Fibroblast of lung (primary cell): ENCODE measurements at regions not wholly inside any gene's neighbourhood (a gene's known extent, or its start where the extent isn't known, plus 50 kb on each side); places are given as distances from the start of the nearest gene placed in this dataset.
"Not testable (repeated sequence)": the region's sequence is repeated elsewhere in the genome, so short reads cannot be mapped to it uniquely, and the experiment has no call there.

Source experiments
- DNase-seq, 2 donors: peaks; one replicate each; pipeline versions ENCODE4 v3.0.0 to v3.0.0-alpha.2; 2010; ENCODE audit warnings: low read depth in 2 of 2
- H2AFZ ChIP-seq: 2 replicates; pipeline ENCODE4 v1.5.1; 2012; ENCODE audit warnings: low read length, control low read depth, inconsistent platforms
- H3K27ac ChIP-seq: 2 replicates; pipeline ENCODE4 v1.5.1; 2011; ENCODE audit warnings: low read length, control low read depth; ENCODE audit not compliant: insufficient read depth
- H3K27me3 ChIP-seq: 2 replicates; pipeline ENCODE4 v1.5.1; 2011; ENCODE audit warnings: mild to moderate bottlenecking, low read length; ENCODE audit not compliant: control insufficient read depth, insufficient read depth
- H3K36me3 ChIP-seq: 2 replicates; pipeline ENCODE4 v1.5.1; 2011; ENCODE audit warnings: low read length; ENCODE audit not compliant: control insufficient read depth, insufficient read depth
- H3K4me1 ChIP-seq: 2 replicates; pipeline ENCODE4 v1.5.1; 2011; ENCODE audit warnings: low read length; ENCODE audit not compliant: control insufficient read depth, insufficient read depth; ENCODE audit errors: extremely low read depth
- H3K4me2 ChIP-seq: 2 replicates; pipeline ENCODE4 v1.5.1; 2011; ENCODE audit warnings: low read length, control low read depth; ENCODE audit not compliant: insufficient read depth; ENCODE audit errors: extremely low read depth
- H3K4me3 ChIP-seq, 4 experiments: fragments of 200-600 bp in 1 of 4; sonication (generic) in 1 of 4; replicated peaks in 1 of 4; 2 replicates each; pipeline ENCODE4 v1.5.1; 2011 to 2016; ENCODE audit warnings: low read length in 4 of 4, low read depth in 3 of 4, mild to moderate bottlenecking in 3 of 4, control low read depth in 2 of 4, inconsistent platforms in 1 of 4, mixed read lengths in 1 of 4; ENCODE audit not compliant: insufficient read depth in 1 of 4; ENCODE audit errors: control extremely low read depth in 1 of 4
- H3K79me2 ChIP-seq: 2 replicates; pipeline ENCODE4 v1.5.1; 2012; ENCODE audit warnings: mild to moderate bottlenecking, low read length, inconsistent platforms; ENCODE audit not compliant: control insufficient read depth, insufficient read depth
- H3K9ac ChIP-seq: 2 replicates; pipeline ENCODE4 v1.5.1; 2011; ENCODE audit warnings: mild to moderate bottlenecking, low read length, control low read depth; ENCODE audit not compliant: insufficient read depth
- H3K9me3 ChIP-seq: 2 replicates; pipeline ENCODE4 v1.5.1; 2012; ENCODE audit warnings: low read depth, low read length; ENCODE audit not compliant: control insufficient read depth, insufficient read depth
- H4K20me1 ChIP-seq: 2 replicates; pipeline ENCODE4 v1.5.1; 2011; ENCODE audit warnings: low read length; ENCODE audit not compliant: control insufficient read depth, insufficient read depth; ENCODE audit errors: extremely low read depth
- EZH2 ChIP-seq: IDR thresholded peaks from 2 replicates; pipeline ENCODE4 v1.5.1; 2012; ENCODE audit warnings: low read length, control low read depth, mild to moderate bottlenecking; ENCODE audit errors: missing control alignments
- TF ChIP-seq, protein P1 (sequence below), 2 donors: IDR thresholded peaks in 1 of 2; conservative IDR thresholded peaks in 1 of 2; 1 replicate in 1 of 2; 2 replicates in 1 of 2; pipeline ENCODE4 v1.5.1; 2011 to 2012; ENCODE audit warnings: low read length in 2 of 2, control low read depth in 1 of 2, inconsistent platforms in 1 of 2, low read depth in 1 of 2, mild to moderate bottlenecking in 1 of 2

DNA sequence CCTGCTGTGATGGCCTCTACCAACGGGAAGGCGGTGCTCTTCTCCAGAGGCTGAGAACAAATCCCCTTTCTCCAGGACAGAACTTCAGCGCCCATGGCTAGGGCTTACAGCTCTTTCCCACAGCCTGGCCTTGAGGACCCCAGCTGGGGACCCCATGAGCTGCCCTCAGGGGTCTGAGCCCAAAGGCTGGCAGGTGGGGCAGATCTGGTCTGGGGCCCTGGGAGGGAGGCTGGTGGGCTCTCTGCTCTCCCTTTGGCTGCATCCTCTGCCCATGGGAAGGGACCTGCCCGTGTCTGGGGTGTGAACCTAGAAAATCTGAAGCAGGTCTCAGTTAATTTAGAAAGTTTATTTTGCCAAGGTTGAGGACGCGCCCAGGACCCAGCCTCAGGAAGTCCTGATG lies 322.1 kb downstream of the ADGRD1 start:
- Histone ChIP-seq H2AFZ (no peak overlapping the region), H3K27ac (no peak overlapping the region), H3K9me3 (no peaks in the 10 kb centered on the region), H3K79me2 (no peaks in the 10 kb centered on the region), H3K27me3 (no peaks in the 10 kb centered on the region), H3K4me3 (no peak overlapping the region), H3K4me2 (no peak overlapping the region), H3K36me3 (no peaks in the 10 kb centered on the region), H4K20me1 (no peaks in the 10 kb centered on the region), H3K4me1 (no peaks in the 10 kb centered on the region), H3K9ac (no peak overlapping the region)
- TF ChIP-seq EZH2 = no peak
- no peak for DNase-seq

DNA sequence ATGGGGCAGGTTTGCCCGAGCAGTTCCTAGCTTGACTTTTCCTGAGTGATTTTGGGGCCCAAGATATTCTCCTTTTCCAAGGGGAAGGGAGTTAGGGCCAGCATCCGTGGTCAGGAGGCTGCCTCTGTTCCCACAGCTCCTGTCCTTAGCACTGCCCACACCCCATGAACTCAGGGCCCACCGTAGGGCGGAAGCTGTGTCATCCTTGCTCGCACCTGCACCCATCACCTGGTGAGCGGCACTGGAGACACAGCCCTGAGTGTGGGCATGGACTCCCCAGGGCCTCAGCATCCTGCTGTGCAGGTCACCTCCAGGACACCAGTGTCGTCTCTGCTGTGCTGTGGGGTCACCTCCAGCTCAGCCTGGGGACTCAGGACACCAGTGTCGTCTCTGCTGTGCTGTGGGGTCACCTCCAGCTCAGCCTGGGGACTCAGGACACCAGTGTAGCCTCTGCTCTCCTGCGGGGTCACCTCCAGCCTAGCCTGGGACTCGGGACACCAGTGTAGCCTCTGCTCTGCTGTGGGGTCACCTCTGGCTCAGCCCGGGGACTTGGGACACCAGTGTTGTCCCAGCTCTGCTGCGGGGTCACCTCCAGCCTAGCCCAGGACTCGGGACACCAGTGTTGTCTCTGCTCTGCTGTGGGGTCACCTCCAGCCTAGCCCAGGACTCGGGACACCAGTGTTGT lies 322.9 kb downstream of the ADGRD1 start:
- H3K9me3 ChIP-seq = no peaks in the 10 kb centered on the region
- no peaks in the 10 kb centered on the region for H3K36me3 ChIP-seq
- H3K4me3 ChIP-seq = no peak overlapping the region
- no peaks in the 10 kb centered on the region for H3K4me1 ChIP-seq
- H2AFZ ChIP-seq = no peak overlapping the region
- DNase-seq = no peak
- no peaks in the 10 kb centered on the region for H3K79me2 ChIP-seq
- H3K4me2 ChIP-seq = no peak overlapping the region
- TF ChIP-seq, protein P1, sequence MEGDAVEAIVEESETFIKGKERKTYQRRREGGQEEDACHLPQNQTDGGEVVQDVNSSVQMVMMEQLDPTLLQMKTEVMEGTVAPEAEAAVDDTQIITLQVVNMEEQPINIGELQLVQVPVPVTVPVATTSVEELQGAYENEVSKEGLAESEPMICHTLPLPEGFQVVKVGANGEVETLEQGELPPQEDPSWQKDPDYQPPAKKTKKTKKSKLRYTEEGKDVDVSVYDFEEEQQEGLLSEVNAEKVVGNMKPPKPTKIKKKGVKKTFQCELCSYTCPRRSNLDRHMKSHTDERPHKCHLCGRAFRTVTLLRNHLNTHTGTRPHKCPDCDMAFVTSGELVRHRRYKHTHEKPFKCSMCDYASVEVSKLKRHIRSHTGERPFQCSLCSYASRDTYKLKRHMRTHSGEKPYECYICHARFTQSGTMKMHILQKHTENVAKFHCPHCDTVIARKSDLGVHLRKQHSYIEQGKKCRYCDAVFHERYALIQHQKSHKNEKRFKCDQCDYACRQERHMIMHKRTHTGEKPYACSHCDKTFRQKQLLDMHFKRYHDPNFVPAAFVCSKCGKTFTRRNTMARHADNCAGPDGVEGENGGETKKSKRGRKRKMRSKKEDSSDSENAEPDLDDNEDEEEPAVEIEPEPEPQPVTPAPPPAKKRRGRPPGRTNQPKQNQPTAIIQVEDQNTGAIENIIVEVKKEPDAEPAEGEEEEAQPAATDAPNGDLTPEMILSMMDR (conservative IDR thresholded peaks at IDR 0.05 in 1 of 2, IDR thresholded peaks at IDR 0.05 in 1 of 2; ENCODE audit: low read depth in 1 of 2, low read length in 2 of 2) = no peak
- no peak for TF ChIP-seq EZH2
- H4K20me1 ChIP-seq = no peaks in the 10 kb centered on the region
- H3K9ac ChIP-seq = no peak overlapping the region
- H3K27ac ChIP-seq = no peak overlapping the region
- H3K27me3 ChIP-seq = no peaks in the 10 kb centered on the region

DNA sequence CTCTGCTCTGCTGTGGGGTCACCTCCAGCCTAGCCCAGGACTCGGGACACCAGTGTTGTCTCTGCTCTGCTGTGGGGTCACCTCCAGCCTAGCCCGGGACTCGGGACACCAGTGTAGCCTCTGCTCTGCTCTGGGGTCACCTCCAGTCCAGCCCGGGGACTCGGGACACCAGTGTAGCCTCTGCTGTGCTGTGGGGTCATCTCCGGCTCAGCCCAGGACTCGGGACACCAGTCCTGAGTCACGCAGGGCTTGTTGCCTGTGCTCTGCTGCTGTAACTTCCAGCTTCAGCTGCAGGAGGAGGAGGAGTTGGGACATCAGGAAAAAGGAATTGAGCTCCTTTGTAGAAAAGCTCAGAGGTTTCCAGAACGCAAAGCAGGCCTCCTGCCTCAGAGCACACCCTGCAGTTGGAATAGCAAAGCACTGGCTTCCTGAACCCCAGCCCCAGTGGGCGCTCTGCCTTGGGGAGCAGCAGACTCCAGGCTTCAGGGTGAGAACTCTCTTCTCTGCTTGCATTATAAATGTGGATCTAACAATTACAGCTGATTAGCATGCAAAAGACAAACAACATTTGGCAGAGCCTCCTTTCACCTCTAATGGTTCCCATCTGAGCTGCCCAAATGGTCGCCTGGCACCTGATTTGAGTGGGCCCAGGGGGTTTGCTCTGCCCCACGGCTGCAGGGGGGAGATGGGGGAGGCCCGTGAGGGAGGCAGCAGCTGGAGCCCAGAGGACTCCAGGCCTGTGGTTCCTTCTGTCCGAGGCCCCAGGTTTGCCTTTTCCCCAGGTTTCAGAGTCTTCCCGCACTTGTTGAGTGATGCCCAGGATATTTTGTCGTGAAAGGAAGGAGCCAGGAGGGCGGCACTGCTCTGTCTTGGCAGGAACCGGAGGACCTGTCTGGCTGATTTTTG lies 323.7 kb downstream of the ADGRD1 start:
- not testable (repeated sequence) for H3K9me3 ChIP-seq, H3K79me2 ChIP-seq, H3K27me3 ChIP-seq, H3K36me3 ChIP-seq, H4K20me1 ChIP-seq, H2AFZ ChIP-seq, DNase-seq, H3K4me3 ChIP-seq, H3K4me1 ChIP-seq, H3K27ac ChIP-seq, H3K9ac ChIP-seq, H3K4me2 ChIP-seq

- H3K36me3 ChIP-seq, H3K27me3 ChIP-seq, H3K27ac ChIP-seq, H3K79me2 ChIP-seq, H3K4me2 ChIP-seq, H3K4me3 ChIP-seq, DNase-seq, H2AFZ ChIP-seq, H4K20me1 ChIP-seq, H3K9me3 ChIP-seq, H3K9ac ChIP-seq, H3K4me1 ChIP-seq: not testable (repeated sequence)
Observed at GRCh38 chr12:131278451-131279115, 324.9 kb downstream of the ADGRD1 start.
